ENCODE measurements at regions not wholly inside any gene's neighbourhood (a gene's known extent, or its start where the extent isn't known, plus 50 kb on each side); places are given as distances from the start of the nearest gene placed in this dataset.
"Not testable (repeated sequence)": the region's sequence is repeated elsewhere in the genome, so short reads cannot be mapped to it uniquely, and the experiment has no call there.

DNA sequence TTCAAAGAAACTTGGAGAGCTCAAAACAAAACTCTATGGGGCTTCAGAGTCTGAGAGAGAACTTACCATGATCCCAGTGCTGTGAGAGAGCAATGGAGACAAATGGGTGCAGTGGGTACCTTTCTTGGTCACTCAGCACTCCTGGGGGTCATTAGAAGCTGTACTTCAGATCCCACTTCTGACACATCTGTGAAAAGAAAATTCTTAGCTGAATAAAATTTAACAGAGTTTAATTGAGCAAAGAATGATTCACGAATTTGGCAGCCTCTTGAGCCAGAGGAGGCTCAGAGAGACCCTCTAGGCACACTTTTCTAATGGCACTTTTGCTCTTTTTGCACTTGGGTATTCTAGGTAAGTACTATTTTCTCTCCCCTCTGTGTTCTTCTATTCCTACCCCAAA is 96.8 kb upstream of the SYT10 start:
- ATAC-seq (ENCODE audit: low FRiP score) (no peak), DNase-seq (ENCODE audit: low spot score) (no peak)
- TF ChIP-seq, protein P1, sequence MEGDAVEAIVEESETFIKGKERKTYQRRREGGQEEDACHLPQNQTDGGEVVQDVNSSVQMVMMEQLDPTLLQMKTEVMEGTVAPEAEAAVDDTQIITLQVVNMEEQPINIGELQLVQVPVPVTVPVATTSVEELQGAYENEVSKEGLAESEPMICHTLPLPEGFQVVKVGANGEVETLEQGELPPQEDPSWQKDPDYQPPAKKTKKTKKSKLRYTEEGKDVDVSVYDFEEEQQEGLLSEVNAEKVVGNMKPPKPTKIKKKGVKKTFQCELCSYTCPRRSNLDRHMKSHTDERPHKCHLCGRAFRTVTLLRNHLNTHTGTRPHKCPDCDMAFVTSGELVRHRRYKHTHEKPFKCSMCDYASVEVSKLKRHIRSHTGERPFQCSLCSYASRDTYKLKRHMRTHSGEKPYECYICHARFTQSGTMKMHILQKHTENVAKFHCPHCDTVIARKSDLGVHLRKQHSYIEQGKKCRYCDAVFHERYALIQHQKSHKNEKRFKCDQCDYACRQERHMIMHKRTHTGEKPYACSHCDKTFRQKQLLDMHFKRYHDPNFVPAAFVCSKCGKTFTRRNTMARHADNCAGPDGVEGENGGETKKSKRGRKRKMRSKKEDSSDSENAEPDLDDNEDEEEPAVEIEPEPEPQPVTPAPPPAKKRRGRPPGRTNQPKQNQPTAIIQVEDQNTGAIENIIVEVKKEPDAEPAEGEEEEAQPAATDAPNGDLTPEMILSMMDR (IDR thresholded peaks at IDR 0.05) = no peak

- TF ChIP-seq, protein P1 (IDR thresholded peaks at IDR 0.05) = no peak
- ATAC-seq (ENCODE audit: low FRiP score) = no peak
- no peak for DNase-seq (ENCODE audit: low spot score)
These were observed 106.4 kb upstream of the SYT10 start for GRCh38 chr12:33546004-33546403.

DNA sequence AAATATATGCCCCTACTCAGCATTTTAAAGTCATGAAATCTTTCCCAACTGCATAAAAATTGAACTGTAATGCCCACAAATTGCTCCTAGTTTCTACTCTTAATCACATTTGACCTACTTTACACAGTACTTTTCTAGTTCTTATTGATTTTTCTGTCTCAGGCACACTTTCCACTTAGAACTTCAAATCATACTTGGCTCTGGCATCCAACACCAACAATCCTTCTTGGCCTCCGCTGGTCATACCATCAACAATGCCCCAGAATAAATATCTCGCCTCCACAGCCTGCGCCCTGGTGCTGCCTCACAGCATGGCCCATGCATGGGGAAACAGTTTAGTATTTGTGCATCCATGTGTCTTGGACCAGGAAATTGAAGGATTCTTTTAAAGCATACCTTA is 107.5 kb upstream of the SYT10 start:
- ATAC-seq (ENCODE audit: low FRiP score) = no peak
- TF ChIP-seq, protein P1 (IDR thresholded peaks at IDR 0.05) = no peak
- no peak for DNase-seq (ENCODE audit: low spot score)

GRCh38 chr12:33550214-33550613 is 110.6 kb upstream of the SYT10 start:
- not testable (repeated sequence) for DNase-seq (ENCODE audit: low spot score); ATAC-seq (ENCODE audit: low FRiP score)

DNA sequence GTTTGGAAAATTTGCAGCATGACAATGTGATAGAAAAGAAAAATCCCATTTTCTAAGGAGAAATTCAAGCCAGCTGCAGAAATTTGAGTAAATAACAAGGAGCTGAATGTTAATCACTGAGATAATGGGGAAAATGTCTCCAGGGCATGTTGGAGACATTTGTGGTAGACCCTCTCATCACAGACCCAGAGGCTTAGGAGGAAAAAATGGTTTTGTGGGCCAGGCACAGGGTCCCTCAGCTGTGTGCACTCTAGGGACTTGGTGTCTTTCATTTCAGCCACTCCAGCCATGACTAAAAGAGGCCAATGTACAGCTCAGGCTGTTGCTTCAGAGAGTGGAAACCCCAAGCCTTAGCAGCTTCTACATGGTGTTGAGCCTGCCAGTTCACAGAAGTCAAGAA is 111.4 kb upstream of the SYT10 start:
- ATAC-seq (ENCODE audit: low FRiP score) (no peak), DNase-seq (ENCODE audit: low spot score) (no peak)
- TF ChIP-seq, protein P1 (IDR thresholded peaks at IDR 0.05) = no peak

- ATAC-seq (ENCODE audit: low FRiP score) (no peak), DNase-seq (ENCODE audit: low spot score) (no peak)
- TF ChIP-seq, protein P1 (IDR thresholded peaks at IDR 0.05) = no peak
These were observed 115.5 kb upstream of the SYT10 start for GRCh38 chr12:33555128-33555527.

DNA sequence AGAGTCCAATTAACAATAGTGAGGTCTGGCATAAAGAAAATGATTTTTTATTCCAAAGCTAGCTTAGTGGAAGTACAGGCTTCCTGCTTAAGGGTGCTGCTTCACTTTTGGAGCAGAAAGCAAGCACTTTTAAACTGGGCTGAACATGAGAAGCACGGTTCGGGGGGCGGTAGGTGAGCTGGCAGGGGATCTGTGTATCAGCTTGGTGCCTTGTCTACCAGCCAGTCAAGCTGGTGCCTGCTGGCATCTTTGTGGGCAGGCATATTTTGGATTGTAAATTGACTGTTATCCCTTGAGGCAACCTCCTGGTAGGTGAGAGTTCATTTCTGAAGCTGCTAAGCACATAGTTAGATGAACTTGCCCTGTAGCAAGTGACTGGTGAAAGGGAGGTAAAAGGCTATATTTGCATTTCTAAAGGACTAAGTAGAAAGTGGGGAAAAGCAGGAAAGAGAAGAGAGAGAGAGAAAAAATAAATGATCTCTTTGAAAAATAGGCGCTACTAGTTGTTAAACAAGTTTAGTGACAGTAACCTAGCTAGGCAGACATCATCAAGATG is 121.1 kb upstream of the SYT10 start:
- ATAC-seq (ENCODE audit: low FRiP score) (no peak), DNase-seq (ENCODE audit: low spot score) (no peak)
- TF ChIP-seq, protein P1 (IDR thresholded peaks at IDR 0.05) = no peak

GRCh38 chr12:33562401-33562800 is 122.8 kb upstream of the SYT10 start:
- TF ChIP-seq, protein P1 (IDR thresholded peaks at IDR 0.05) = no peak
- DNase-seq (ENCODE audit: low spot score) (no peak), ATAC-seq (ENCODE audit: low FRiP score) (no peak)

Data from omental fat pad (tissue), 3 donors.